NCI-H82 treated with DMSO at 0.1 percent for 48 hours (cell line): ENCODE measurements at regions not wholly inside any gene's neighbourhood (a gene's known extent, or its start where the extent isn't known, plus 50 kb on each side); places are given as distances from the start of the nearest gene placed in this dataset.

Experiments used
- DNase-seq: peaks from one replicate; lab custom pipeline; 2025; ENCODE audit not compliant: unreplicated experiment; lab: John Stamatoyannopoulos, UW

DNA sequence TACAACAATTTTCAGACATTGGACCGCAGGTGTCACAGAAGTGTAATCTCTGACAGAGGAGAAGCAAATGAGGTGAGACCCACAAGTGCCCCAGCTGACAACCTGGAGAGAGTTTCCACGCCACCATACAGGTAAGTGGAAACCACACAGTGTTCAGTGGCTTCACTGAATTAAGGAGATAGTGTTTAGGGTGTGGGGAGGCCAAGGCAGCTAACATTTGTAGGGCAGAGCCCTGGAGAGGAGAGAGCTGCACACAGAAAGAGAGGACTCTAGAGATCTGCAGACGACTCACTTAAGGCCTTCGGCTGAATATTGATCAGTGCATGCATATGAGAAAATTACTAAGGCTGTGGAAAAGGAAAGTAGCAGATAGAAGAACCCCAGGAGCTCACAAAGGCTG is 228.9 kb upstream of the TNRC6C start:
- DNase-seq = no peak

DNA sequence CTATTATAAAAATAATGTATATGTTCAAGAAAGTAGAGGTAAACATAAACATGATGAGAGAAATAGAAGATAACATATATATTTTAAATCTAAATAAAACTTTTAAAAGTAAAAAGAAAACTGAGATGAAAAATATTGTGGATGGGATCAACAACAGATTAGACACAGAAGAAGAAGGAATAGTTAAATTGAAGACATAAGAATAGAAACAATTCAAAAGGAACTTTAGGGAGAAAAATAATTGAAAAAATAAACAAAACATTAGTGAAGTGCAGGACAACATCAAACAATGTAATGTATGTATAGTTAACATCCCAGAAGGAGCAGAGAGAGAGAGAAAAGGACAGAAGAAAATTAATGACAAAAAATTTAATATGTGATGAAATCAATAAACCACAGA is 228.1 kb upstream of the TNRC6C start:
- no peak for DNase-seq

DNA sequence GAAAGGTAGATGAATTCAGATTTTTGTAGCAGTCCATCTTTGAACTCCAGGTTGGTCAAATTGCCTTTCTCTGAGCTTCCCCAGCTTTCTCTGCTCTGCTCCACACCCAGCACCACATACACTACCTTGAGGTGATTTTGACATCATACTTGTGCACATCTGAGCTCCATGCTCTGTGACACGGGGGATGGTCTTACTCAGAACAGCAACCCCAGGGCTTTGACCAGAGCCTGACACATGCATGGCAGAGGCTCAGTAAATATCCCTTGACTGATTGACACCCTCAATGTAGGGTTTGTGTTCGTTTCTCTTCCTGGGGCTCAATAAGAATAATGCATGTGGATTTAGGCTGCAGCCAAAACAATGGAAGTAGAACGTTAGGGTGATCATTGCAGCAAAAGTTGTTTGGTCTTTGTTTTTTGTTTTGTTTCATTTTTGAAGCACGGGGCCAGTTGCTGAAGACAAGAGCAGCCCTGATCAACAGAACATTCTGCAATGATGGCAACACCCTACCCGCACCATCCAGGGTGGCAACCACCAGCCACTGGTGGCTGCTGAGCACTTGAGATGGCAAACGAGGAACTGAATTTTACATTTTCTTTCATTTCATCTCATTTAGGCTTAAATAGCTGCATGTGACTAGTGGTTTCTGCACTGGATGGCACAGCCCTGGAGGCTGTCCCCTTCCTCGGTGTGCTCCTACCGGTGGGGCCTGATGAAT is 224.8 kb upstream of the TNRC6C start:
- DNase-seq = no peak

DNA sequence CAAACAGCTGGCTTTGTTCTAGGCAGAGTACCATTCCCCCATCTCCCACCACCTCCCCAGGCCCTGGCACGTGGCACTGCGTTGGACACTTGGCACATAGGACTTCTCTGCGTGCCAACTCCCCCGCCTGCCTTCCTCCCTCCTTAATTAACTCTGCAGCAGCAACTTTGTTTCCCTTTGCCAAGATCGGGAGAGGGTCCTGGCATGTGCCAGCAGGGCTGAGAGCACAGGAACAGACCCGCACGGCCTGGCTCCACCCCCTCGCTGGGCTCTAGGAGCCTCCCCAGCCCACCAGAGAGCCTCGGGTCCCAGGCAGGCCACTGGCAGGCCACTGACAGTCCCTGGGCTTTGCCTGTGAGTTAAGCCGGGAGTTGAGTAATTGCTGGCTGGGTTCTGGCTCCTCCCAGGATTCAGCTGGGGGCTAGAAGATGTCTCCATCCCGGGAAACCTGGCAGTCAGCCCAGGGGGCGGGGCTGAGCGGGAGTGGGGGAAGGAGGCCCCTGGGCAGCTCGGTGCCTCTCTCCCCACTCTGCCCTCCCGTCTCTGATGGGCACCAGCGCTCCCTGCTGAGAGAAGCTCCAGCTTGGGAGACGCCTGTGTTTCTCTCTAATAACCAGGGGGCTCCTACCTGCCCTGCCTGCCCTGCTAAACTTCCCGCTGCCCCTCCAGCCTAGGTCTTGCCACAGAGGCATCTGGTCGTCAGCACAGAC is 224.0 kb upstream of the TNRC6C start:
- peak; percentile 94 for DNase-seq

DNA sequence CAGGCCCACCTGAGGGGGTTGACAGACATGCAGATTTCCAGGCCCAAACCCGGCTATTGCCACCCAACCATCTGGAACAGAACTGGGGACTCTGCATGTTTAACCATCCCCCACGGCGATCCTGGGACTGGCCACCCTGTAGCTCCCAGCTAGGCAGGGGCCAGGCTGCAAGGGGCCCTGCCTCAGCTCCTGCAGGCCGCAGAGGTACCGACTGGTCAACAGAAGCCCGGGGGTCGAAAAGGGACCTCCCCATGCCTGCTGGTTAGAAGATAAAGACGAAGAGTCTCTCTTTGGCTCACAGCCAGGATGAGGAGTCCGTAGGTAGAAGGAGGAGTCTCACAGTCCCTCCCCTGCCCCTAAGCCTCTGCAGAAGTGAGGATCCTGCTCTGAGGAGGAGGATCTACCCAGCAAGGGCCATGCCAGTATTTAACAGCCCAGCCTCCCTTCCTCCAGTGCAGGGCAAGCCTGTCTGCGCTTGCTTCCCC is 223.4 kb upstream of the TNRC6C start:
- DNase-seq = peak; percentile 63

DNA sequence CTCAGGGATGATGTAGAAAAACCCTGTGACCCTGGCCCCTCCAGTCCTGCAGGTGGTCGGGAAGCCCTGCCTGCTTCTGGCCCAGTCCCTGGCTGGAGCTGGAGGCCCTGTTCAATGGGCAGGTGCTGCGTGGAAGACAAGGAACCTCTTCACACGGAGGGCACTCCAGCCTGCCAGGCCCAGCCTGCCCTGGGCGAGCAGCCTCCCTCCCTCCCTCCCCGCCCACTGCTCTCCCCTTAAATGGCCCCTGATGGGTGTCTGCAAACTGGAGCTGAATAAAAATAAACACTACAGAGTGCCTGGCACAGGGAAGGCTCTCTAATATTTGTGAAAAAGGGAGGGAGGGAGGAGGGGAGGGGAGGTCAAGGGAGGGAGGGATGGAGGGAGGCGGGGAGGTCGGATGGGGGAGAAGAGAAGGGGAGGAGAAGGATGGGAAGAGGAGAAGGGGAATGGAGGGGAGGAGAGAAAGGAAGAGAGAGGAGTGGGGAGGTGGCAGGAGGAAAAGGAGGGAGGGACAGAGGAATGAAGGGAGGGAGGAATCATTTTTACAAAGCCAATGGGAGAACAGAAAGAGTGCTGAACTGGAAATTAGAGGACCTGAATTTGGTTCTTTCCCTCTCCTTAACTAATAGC is 222.8 kb upstream of the TNRC6C start:
- no peak for DNase-seq

DNA sequence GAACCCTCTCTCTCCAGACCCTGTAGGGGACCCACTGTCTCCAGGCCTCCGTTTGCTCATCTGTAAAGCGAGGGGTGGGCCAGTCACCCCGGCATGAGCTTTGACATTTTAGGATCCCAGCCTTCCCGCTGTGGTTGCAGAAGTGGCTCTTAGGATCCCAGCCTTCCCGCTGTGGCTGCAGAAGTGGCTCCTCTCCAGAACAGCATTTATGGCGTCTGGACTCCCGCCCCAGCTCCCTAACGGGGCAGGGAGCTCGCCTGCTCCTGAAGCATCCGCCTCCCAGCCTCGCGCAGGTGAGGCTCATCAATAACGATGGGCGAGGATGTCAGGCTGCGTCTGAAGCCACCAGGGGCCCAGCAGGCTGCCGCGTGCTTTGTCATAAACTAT is 222.3 kb upstream of the TNRC6C start:
- no peak for DNase-seq

DNA sequence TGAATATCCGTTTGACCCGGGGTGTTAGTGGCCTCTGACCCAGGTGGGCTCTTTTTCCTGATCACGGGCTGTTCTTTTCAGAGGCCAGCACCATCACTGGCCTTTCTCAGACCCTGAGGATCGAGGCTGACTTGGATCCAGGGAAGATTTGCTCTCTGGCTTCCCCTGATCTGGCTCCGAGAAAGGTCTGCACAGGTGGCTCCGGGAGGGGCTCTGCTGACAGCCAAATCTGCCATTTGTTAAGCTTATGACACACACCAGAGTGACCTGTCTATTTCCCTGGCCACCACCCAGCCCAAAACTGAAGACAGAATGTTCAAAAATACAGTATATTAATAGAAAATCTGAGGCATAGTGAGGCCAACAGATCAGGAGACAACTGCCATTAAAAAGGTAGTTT is 221.8 kb upstream of the TNRC6C start:
- DNase-seq = no peak

DNA sequence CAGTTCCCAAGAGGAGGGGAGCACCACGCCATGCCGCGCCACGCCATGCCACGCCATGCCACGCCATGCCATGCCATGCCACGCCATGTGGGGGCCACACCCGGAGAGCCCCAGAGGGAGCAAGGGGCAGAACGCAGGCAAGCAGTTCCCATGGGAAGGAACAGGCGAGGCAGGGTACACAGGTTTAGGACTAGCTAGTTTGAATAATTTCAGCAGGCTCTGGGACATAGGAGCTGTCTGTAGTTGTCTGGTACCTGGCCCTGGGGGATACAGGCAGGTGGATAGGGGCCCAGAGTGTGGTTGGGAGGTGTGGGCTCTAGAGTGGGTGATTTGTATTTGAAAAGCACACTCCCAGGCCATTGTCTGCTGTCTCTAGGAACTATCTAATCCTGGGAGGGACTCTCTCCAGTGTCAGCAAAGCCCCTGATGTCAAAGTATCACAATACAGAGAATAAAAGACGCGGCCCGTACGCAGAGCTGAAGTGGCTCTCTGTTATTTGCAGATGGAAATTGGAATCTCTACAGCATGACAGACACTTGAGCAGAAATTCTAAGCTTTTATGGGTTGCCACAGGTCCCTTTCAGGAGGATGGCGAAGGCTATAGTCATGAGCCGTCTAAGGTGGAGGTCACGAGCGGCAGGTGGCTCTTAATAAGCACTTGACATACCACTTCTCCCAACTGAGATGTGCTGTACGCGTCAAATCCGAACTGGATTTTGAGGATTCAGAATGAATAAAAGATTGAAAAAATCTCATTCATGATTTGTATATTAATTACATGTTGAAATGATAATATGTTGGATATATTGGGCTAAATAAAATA is 220.8 kb upstream of the TNRC6C start:
- no peak for DNase-seq

DNA sequence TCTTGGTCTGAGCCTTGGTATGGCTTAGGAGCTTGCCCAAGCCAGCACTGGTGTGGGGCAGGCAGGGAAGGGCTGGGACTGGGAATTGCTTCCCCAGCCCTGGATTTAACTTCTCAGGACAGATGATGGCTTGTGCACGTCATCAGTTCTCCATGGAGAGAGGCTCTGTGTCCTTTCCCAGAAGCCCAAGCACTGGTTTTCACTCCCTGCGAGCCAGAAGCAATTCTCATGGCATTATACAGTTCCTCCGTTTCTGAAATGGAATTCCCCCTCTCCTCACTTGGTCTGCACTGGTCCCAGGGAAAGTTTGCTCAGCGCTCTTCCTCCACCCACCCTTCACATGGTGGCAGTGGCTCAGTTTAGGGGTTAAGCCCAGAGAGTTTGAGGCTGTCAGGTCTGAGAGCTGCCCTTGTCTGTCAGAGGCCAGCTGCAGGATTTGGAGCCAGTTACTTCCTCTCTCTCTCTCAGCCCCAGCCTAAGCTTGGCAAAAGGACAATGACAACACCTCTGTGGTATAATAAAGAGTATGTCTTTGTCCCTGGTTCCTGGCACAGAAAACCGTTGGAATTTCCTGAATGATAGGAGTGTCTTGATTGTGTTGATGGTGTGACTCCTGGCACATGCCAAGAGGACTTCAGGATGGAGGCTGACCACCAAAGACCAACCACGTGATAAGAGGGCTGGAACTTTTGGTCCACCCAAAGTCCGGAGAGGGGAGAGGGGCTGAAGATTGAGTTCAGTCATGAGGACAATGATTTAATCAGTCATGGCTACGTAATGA is 219.6 kb upstream of the TNRC6C start:
- DNase-seq = no peak

DNA sequence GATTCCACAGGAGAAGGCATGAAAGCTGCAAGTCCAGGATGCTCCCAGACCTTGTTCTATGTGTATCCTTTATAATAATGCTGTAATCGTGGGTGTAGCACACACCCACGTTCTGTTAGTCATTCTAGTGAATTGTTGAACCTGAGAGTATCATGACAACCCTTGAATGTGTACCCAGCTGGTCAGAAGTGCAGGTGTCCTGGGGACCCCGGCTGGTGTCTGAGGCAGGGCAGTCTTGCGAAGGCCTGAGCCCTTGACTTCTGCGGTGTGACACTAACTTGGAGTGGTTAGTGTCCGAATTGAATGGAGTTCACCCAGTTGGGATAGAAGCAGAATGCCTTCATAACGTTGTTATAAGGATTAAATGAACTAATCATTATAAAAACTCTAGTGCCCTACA is 218.0 kb upstream of the TNRC6C start:
- DNase-seq = no peak

DNA sequence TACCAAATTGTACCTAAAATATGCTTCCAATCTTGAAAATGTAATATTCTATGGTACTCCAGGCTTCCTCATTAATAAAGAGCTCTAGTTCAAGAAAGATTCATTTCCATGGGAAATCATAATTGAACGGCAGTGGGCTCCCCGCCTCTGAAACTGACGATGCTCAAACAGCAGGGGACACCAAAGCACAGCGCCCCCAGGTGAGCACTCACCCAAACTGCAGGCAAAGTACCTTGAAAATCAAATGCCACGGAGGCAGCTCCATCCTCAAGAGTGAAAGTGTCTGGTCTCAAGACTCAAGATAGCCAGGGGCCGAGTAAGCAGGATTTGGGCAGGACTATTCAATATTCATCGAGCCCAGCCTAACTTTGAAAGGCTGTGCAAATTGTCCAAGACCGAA is 217.4 kb upstream of the TNRC6C start:
- DNase-seq = peak; percentile 21

DNA sequence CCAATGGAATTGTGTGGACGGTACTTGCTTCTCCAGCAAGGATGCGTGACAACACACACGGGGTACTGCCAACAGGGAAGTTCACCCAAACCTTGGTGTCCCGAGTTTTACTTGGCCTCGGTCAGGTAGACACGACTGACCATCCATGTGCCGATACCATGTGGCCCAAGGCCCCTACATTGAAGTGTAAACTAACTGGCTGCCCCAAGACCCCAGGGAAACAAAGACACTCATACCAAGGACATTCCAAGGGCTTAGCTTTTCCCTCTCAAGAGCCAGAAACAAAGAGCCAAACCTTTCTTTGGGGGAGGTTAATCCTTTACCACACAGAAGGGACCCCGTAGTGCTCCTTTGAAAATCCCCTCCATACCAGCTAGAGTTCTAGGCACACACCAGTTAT is 215.9 kb upstream of the TNRC6C start:
- DNase-seq = no peak

DNA sequence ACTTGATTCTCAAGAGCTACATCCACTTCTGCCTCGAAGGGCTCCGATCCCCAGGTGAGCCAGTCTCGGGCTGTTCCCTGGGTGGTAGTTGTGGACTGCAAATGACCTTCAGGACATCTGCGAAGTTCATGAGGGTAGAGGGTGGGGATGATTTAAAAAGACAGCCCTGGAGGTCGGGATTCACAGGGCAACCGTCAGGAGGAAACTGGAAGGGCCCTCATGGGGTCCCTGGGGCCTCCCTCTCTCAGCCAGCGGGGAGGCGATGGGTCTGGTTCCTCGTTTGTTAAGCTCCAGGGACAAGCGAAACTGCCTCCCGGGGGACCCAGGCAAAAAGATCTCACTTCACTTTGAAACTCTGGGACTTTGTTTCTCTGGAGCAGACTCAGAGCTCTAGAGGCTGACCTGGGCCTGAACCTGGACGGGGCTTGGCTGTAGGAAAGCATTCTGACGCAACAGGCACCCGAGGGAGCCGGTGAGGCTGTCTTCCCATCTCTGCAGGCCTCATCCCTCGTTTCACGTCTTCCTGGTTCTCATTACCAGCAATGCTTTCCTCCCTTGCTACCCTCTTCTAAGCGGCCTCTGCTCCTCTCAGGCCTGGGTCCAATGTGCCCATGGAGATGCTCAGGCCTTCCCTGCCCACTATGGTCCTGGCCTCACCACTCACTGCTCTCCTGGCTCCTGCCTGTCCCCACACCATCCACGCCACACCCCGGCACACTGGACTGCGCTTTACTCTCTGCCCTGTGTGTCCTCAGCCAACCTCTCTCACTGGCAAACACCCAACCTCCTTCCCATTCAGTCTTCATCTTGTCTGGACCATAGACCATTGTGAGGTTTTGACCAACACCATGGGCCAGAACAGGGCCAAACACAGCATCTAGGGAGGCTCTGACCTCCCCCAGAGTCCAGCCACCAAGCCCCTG is 214.2 kb upstream of the TNRC6C start:
- no peak for DNase-seq

DNA sequence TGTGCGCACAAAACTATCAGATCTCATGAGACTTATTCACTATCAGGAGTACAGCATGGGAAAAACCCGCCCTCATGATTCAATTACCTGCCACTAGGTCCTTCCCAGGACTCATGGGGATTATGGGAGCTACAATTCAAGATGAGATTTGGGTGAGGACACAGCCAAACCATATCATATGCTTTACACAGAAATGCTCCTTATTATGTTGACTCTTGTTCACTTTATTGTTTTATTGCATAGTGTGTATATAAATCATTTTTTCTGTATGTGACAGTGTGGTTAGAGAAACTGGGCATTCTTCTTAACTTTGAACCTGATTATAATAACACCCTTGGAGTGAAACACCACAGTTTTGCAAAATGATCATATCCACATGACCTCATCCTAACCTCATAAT is 212.8 kb upstream of the TNRC6C start:
- no peak for DNase-seq

DNA sequence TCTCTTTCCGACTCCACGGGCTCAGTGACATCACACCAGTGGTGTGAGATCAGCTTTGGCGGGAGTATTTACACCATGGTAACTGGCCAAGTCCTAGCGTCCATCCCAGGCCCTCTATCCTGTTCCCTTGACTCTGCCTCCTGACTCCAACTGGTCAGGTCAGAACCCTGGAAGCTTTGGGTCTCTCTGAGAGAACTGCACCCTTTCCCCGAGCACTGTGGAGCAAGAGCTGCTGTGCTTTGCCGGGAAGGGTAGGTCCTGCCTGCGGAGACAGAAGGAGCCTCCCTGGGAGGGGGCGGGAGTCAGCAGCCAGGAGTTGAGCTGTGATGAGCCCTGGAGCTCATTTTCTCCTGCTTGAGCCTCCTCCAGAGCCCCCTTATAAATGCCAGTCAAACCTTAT is 212.1 kb upstream of the TNRC6C start:
- DNase-seq = no peak

DNA sequence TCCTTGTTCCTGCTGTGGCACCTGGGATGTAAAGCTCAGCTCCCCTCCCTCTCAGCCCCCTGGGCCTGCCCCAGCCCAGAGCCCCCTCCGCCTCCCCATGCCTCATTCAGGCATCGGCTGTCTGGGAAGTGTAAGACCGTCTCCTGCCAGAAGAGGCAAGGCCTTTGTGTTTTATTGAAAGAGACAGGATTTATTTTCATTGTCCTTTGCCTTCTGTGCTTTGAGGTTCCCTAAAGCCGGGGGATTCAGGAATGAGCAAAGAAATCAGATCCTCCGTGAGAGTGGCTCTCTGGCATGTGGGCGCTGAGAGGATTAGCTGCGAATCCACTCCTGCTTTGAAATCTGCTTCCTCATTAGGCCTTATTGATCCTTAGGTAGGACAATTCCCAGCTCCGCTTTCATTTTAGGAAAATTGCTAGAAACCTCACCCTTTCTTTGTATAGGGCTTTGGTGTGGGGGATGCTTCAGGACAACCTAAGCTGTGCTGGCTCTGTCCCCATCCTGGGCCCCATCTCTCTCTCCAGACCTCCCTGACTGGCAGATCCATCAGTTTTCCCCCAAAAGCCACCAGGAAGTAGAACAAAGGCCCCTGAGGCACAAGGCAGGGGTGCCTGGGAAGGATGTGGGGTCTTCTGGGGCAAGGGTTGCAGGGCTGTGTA is 211.5 kb upstream of the TNRC6C start:
- peak; percentile 59 for DNase-seq

DNA sequence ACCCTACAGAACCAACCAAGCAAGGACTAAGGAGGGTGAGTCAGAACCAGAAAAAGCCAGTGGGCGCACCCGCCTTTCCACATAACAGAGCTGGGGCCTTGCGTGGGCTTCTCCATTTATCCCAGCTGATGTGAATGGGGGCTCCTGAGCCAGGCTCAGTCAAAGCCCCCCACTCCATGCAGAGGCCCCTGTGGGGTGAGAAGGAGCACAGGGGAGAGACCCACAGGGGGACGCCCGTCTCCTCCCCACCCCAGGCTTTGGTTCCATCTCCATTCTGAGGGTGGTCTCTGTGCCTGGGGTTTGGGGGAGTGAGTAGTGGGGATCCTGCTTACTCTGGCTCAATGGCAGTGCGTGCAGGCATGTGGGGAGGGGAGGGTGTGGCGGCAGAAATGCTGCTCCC is 210.1 kb upstream of the TNRC6C start:
- DNase-seq = no peak

DNA sequence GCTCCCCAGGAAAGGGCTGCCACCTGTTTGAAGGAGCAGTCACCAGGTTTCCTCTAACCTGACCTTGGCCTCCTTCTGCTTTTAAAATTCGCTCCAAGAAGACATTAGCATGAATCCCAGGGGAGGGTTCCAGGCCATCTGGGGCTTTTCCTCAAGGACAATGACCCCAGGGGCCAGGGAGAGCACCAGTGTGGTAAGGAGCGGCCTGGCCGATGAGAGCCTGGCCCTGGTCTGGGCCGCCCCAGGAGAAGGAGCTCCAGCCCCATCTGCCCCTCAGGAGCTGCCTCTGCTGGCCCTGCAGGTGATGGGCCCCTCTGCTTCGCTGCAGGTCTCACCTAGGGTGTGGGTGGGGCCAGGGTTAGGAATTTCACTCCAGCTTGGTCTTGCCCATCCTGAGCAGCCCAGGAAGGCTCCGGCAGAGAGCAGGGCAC is 209.2 kb upstream of the TNRC6C start:
- DNase-seq = no peak
